GM23338 (cell line): ENCODE measurements at regions not wholly inside any gene's neighbourhood (a gene's known extent, or its start where the extent isn't known, plus 50 kb on each side); places are given as distances from the start of the nearest gene placed in this dataset.

ENCODE experiments used
- CTCF ChIP-seq, 2 experiments: fragments of 200-600 bp in 1 of 2; sonication (generic) in 1 of 2; conservative IDR thresholded peaks; 2 replicates each; pipeline versions ENCODE4 v1.5.1 to v1.6.1; 2016 to 2017; ENCODE audit warnings: antibody characterized with exemption in 2 of 2, low read depth in 2 of 2, mild to moderate bottlenecking in 2 of 2, moderate library complexity in 1 of 2
- EZH2 ChIP-seq: fragments of 200-600 bp; sonication (generic); IDR thresholded peaks from one replicate; pipeline ENCODE4 v1.8.0; 2017; ENCODE audit warnings: antibody characterized with exemption, mild to moderate bottlenecking, low read depth; ENCODE audit not compliant: unreplicated experiment
- EZH2phosphoT487 ChIP-seq: fragments of 200-600 bp; sonication (generic); IDR thresholded peaks from one replicate; pipeline ENCODE4 v1.8.1; 2018; ENCODE audit warnings: antibody characterized with exemption; ENCODE audit not compliant: unreplicated experiment
- JUNB ChIP-seq: IDR thresholded peaks from one replicate; pipeline ENCODE4 v1.6.1; 2016; ENCODE audit warnings: antibody characterized with exemption; ENCODE audit not compliant: unreplicated experiment
- POLR2AphosphoS5 ChIP-seq: IDR thresholded peaks from 2 replicates; pipeline ENCODE4 v1.6.1; 2016; ENCODE audit warnings: antibody characterized with exemption, low read depth
- REST ChIP-seq: IDR thresholded peaks from one replicate; pipeline ENCODE4 v1.6.1; 2018; ENCODE audit warnings: antibody characterized with exemption; ENCODE audit not compliant: unreplicated experiment
- STAT1 ChIP-seq: IDR thresholded peaks from one replicate; pipeline ENCODE4 v1.6.1; 2016; ENCODE audit warnings: antibody characterized with exemption; ENCODE audit not compliant: unreplicated experiment
- ZNF114 ChIP-seq: fragments of 250-450 bp; sonication (Bioruptor Pico); IDR thresholded peaks from 2 replicates; pipeline ENCODE4 v1.5.0; 2020; ENCODE audit warnings: mild to moderate bottlenecking, moderate library complexity
- ZNF331 ChIP-seq: fragments of 250-450 bp; sonication (Bioruptor Pico); IDR thresholded peaks from 2 replicates; pipeline ENCODE4 v1.5.0; 2020; ENCODE audit warnings: low read depth, mild to moderate bottlenecking, moderate library complexity
- ZNF462 ChIP-seq: fragments of 250-450 bp; sonication (Bioruptor Pico); IDR thresholded peaks from 2 replicates; pipeline ENCODE4 v1.5.0; 2020; ENCODE audit warnings: mild to moderate bottlenecking, moderate library complexity

GRCh38 chr14:57029620-57030253, 219.5 kb upstream of the OTX2 start (continued):
- TF ChIP-seq ZNF462 (CRISPR knock-in tag) (peak; percentile 97), EZH2phosphoT487 (no peak), JUNB (no peak), REST (no peak), ZNF331 (peak; percentile 37; the same call in 1 of the 2 replicates), CTCF (conservative IDR thresholded peaks at IDR 0.05; ENCODE audit: low read depth in 2 of 2) (no peak), STAT1 (no peak), POLR2AphosphoS5 (no peak), ZNF114 (CRISPR knock-in tag) (0 out of 2 replicates have a peak, but pooled peaks have one; percentile 60), EZH2 (no peak)
